ENCODE measurements at regions not wholly inside any gene's neighbourhood (a gene's known extent, or its start where the extent isn't known, plus 50 kb on each side); places are given as distances from the start of the nearest gene placed in this dataset.

- Histone ChIP-seq H3K79me2 (ENCODE audit: low read depth) (no peaks in the 10 kb centered on the region), H3K36me3 (ENCODE audit: low read depth) (no peaks in the 10 kb centered on the region), H3K4me2 (no peak overlapping the region), H3K4me3 (no peak overlapping the region), H3K27ac (no peak overlapping the region), H3K4me1 (replicated peaks; ENCODE audit: insufficient read depth) (peaks cover 22% of the 10 kb centered on the region), H2AFZ (no peak overlapping the region), H3K9me3 (ENCODE audit: insufficient read depth, low read depth) (no peaks in the 10 kb centered on the region), H4K20me1 (ENCODE audit: insufficient read depth) (no peaks in the 10 kb centered on the region), H3K9me2 (ENCODE audit: insufficient read depth) (no peaks in the 10 kb centered on the region), H3F3A (ENCODE audit: insufficient read depth, low read depth) (peaks cover 17% of the 10 kb centered on the region; the same call in 1 of the 2 replicates), H3K27me3 (ENCODE audit: insufficient read depth, low read depth) (no peaks in the 10 kb centered on the region)
- BruUV-seq (replicated peaks) = no TSS peak
- no peak for DNase-seq
- CTCF ChIA-PET = no interaction called here
- POLR2A ChIA-PET (ENCODE audit: unreplicated experiment) = no interaction called here
- TF ChIP-seq EZH2 (IDR thresholded peaks at IDR 0.05; ENCODE audit: low read depth) = no peak
- TF ChIP-seq, protein P1, sequence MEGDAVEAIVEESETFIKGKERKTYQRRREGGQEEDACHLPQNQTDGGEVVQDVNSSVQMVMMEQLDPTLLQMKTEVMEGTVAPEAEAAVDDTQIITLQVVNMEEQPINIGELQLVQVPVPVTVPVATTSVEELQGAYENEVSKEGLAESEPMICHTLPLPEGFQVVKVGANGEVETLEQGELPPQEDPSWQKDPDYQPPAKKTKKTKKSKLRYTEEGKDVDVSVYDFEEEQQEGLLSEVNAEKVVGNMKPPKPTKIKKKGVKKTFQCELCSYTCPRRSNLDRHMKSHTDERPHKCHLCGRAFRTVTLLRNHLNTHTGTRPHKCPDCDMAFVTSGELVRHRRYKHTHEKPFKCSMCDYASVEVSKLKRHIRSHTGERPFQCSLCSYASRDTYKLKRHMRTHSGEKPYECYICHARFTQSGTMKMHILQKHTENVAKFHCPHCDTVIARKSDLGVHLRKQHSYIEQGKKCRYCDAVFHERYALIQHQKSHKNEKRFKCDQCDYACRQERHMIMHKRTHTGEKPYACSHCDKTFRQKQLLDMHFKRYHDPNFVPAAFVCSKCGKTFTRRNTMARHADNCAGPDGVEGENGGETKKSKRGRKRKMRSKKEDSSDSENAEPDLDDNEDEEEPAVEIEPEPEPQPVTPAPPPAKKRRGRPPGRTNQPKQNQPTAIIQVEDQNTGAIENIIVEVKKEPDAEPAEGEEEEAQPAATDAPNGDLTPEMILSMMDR (conservative IDR thresholded peaks at IDR 0.05) = no peak
- intact Hi-C loops (cut with micrococcal nuclease; ENCODE audit: unreplicated experiment) = no loop called here
Observed at GRCh38 chr6:14719270-14719669, 526.6 kb upstream of the JARID2 start.

- Histone ChIP-seq H3K27ac (peak overlapping the region; percentile 61), H3K4me2 (peak overlapping the region; percentile 42), H3K9me3 (ENCODE audit: insufficient read depth, low read depth) (no peaks in the 10 kb centered on the region; the same call in 1 of the 2 replicates), H3K79me2 (ENCODE audit: low read depth) (no peaks in the 10 kb centered on the region), H3K9me2 (ENCODE audit: insufficient read depth) (no peaks in the 10 kb centered on the region), H3K27me3 (ENCODE audit: insufficient read depth, low read depth) (no peaks in the 10 kb centered on the region), H3F3A (ENCODE audit: insufficient read depth, low read depth) (peaks cover 15% of the 10 kb centered on the region; the same call in 1 of the 2 replicates), H2AFZ (no peak overlapping the region), H4K20me1 (ENCODE audit: insufficient read depth) (no peaks in the 10 kb centered on the region), H3K36me3 (ENCODE audit: low read depth) (no peaks in the 10 kb centered on the region), H3K4me1 (replicated peaks; ENCODE audit: insufficient read depth) (peaks cover 20% of the 10 kb centered on the region), H3K4me3 (no peak overlapping the region)
- CTCF ChIA-PET = interaction anchor here (0.6 to 0.7 kb wide), 3 partner anchors 430 to 540 kb away, joined by 3 to 5 read pairs (median 3); no protein-coding TSS in a partner anchor
- POLR2A ChIA-PET (ENCODE audit: unreplicated experiment) = no interaction called here
- no peak for TF ChIP-seq EZH2 (IDR thresholded peaks at IDR 0.05; ENCODE audit: low read depth)
- TF ChIP-seq, protein P1 (conservative IDR thresholded peaks at IDR 0.05) = no peak
- intact Hi-C loops (cut with micrococcal nuclease; ENCODE audit: unreplicated experiment) = no loop called here
- DNase-seq = no peak
- no TSS peak for BruUV-seq (replicated peaks)
Observed at GRCh38 chr6:14720411-14721102, 525.3 kb upstream of the JARID2 start.

- intact Hi-C loops (cut with micrococcal nuclease; ENCODE audit: unreplicated experiment) = no loop called here
- Histone ChIP-seq H3K9me3 (ENCODE audit: insufficient read depth, low read depth) (no peaks in the 10 kb centered on the region; the same call in 1 of the 2 replicates), H3K27me3 (ENCODE audit: insufficient read depth, low read depth) (no peaks in the 10 kb centered on the region), H3K4me1 (replicated peaks; ENCODE audit: insufficient read depth) (peaks cover 20% of the 10 kb centered on the region), H3K4me3 (no peak overlapping the region), H4K20me1 (ENCODE audit: insufficient read depth) (no peaks in the 10 kb centered on the region), H3F3A (ENCODE audit: insufficient read depth, low read depth) (peaks cover 15% of the 10 kb centered on the region; the same call in 1 of the 2 replicates), H2AFZ (no peak overlapping the region), H3K4me2 (peak overlapping the region; percentile 42), H3K79me2 (ENCODE audit: low read depth) (no peaks in the 10 kb centered on the region), H3K9me2 (ENCODE audit: insufficient read depth) (no peaks in the 10 kb centered on the region), H3K27ac (peak overlapping the region; percentile 61), H3K36me3 (ENCODE audit: low read depth) (no peaks in the 10 kb centered on the region)
- no TSS peak for BruUV-seq (replicated peaks)
- ChIA-PET POLR2A (ENCODE audit: unreplicated experiment) (no interaction called here), CTCF (interaction anchor here (0.6 to 0.7 kb wide), 2 partner anchors 527 to 540 kb away, joined by 3 to 5 read pairs; no protein-coding TSS in a partner anchor)
- TF ChIP-seq, protein P1 (conservative IDR thresholded peaks at IDR 0.05) = no peak
- no peak for TF ChIP-seq EZH2 (IDR thresholded peaks at IDR 0.05; ENCODE audit: low read depth)
- DNase-seq = peak in 1 of 2 experiments; percentile 91
Observed at GRCh38 chr6:14721103-14721758, 524.6 kb upstream of the JARID2 start.
